GM13977 (cell line): ENCODE measurements at regions not wholly inside any gene's neighbourhood (a gene's known extent, or its start where the extent isn't known, plus 50 kb on each side); places are given as distances from the start of the nearest gene placed in this dataset.

ENCODE experiments used
- DNase-seq: peaks from one replicate; pipeline ENCODE4 v3.0.0; 2012; ENCODE audit warnings: low spot score
- in situ Hi-C: fragments of 300-500 bp; cut with MboI; formaldehyde crosslinking; loops from one replicate; pipeline ENCODE4 v1.12.0; 2022; ENCODE audit warnings: low sequenced_read_pairs, low pct_unique_long_range_greater_than_20kb, mixed read lengths, inconsistent platforms; ENCODE audit not compliant: unreplicated experiment
- TF ChIP-seq, protein P1 (sequence below): IDR thresholded peaks from 2 replicates; pipeline ENCODE4 v1.5.1; 2012; ENCODE audit warnings: mild to moderate bottlenecking, control low read depth; ENCODE audit not compliant: insufficient read depth; ENCODE audit errors: extremely low read depth, missing control alignments

DNA sequence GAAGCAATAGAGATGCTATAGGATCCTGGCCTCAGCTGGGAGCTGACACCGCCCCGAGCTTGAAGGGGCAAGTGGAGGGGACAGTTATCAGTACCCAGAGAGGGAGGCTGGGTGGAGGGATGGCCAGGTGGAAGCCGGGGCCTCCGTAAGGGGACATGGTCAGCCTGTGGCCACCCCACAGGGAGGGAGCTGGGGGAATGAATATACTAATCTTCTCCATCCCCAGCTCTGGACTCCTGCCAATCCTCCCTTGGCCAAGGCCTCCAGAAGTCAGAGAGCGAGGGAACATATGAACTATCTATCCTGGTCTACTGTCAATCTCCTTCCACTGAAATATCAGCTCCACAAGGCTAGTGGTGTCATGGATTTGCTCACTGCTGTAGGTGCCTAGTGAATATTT is 109.3 kb downstream of the BOD1 start:
- in situ Hi-C loops = no loop called here
- DNase-seq = no peak
- TF ChIP-seq, protein P1, sequence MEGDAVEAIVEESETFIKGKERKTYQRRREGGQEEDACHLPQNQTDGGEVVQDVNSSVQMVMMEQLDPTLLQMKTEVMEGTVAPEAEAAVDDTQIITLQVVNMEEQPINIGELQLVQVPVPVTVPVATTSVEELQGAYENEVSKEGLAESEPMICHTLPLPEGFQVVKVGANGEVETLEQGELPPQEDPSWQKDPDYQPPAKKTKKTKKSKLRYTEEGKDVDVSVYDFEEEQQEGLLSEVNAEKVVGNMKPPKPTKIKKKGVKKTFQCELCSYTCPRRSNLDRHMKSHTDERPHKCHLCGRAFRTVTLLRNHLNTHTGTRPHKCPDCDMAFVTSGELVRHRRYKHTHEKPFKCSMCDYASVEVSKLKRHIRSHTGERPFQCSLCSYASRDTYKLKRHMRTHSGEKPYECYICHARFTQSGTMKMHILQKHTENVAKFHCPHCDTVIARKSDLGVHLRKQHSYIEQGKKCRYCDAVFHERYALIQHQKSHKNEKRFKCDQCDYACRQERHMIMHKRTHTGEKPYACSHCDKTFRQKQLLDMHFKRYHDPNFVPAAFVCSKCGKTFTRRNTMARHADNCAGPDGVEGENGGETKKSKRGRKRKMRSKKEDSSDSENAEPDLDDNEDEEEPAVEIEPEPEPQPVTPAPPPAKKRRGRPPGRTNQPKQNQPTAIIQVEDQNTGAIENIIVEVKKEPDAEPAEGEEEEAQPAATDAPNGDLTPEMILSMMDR = no peak

DNA sequence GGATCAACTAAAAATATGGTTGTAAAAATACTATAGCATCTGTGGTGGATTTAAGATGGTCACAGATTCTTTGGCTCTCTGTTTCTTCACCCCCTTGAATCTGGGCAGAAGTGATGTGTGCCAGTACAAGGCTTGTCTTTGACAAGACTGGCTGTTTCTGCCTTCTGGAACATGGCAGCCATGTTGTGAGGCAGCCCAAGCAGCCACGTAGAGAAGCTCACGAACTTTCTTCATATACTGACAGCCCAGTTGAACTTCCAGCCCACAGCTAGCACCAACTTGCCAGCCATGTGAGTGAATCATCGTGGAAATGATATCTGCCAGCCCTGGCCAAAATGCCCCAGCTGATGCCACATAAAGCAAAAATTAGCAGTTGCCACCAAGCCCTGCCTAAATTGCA is 110.8 kb downstream of the BOD1 start:
- in situ Hi-C loops = no loop called here
- DNase-seq = no peak
- TF ChIP-seq, protein P1 = no peak

GRCh38 chr5:173501922-173502321 is 114.5 kb downstream of the BOD1 start:
- in situ Hi-C loops = no loop called here
- no peak for DNase-seq
- TF ChIP-seq, protein P1 = no peak

DNA sequence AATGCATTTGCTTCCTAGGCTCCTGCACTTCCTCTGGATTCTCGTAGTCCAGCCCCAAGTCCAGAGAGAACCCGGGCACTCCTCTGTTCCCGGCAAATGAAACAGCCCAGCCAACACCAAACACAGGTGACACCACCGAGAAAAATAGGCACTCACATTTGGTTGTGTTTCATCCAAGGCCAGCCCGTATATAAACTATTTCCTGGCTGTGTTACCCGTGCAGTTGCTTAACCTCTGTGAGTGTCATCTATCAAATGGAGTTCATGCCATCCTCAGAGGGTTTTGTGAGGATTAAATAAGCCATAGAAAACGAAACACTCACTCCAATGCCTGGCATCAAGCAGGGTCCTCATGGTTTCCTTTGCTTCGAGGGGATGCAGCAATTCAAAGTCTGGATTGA is 115.2 kb downstream of the BOD1 start:
- DNase-seq = no peak
- TF ChIP-seq, protein P1 = no peak
- in situ Hi-C loops = no loop called here

DNA sequence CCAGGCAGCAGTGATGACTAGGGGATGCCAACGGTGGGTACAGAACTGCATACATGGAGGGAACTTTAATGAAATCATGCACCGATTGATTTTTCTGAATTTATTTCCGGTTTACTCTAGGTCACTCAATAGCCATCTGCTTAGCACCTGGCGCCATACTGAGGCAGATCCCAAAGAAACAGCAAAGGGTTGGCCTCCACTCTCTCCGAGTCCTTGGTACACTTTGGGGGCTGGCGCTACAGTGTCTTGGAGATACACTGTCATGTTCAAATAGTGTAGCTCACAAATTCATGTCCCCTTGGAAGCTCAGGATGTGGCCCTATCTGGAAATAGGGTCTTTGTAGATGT is 116.3 kb downstream of the BOD1 start:
- in situ Hi-C loops = no loop called here
- no peak for DNase-seq
- TF ChIP-seq, protein P1 = no peak

GRCh38 chr5:173499471-173500212 is 116.8 kb downstream of the BOD1 start:
- TF ChIP-seq, protein P1 = no peak
- DNase-seq = no peak
- in situ Hi-C loops = no loop called here
